Astrocyte of the spinal cord (primary cell): ENCODE measurements at regions not wholly inside any gene's neighbourhood (a gene's known extent, or its start where the extent isn't known, plus 50 kb on each side); places are given as distances from the start of the nearest gene placed in this dataset.

Experiments
- DNase-seq: peaks from one replicate; pipeline ENCODE4 v3.0.0; 2011; ENCODE audit warnings: low read depth, low spot score
- H3K4me3 ChIP-seq: 2 replicates; pipeline ENCODE4 v1.5.1; 2011; ENCODE audit warnings: low read depth, mild to moderate bottlenecking, low read length, moderate library complexity
- in situ Hi-C: cut with HindIII; loops from 2 replicates; pipeline ENCODE4 v1.10.0; 2017; ENCODE audit warnings: low sequenced_read_pairs
- TF ChIP-seq, protein P1 (sequence below): IDR thresholded peaks from 2 replicates; pipeline ENCODE4 v1.5.1; 2012; ENCODE audit warnings: low read depth, mild to moderate bottlenecking, low read length, inconsistent platforms

DNA sequence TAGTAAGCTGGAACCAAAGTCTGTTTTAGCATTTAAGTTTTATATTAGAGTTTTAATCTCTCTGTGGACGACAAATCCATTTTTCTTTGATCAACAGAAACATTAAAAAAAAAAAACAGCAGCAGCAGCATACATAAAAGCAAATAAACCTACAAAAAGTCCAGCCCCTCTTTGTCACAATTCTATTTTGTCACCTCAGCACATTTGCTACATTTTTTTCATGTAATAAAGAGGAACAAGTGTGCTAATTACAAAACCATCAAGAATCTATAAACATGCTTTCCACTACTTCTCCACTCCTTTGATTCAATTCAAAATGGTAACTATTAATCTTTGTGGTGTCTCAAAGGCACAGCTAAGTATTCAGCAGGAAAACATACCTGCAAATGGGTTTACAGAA lies 259.8 kb upstream of the GNAI1 start:
- no peak overlapping the region for H3K4me3 ChIP-seq
- in situ Hi-C loops, result no loop called here
- DNase-seq, result no peak
- TF ChIP-seq, protein P1, sequence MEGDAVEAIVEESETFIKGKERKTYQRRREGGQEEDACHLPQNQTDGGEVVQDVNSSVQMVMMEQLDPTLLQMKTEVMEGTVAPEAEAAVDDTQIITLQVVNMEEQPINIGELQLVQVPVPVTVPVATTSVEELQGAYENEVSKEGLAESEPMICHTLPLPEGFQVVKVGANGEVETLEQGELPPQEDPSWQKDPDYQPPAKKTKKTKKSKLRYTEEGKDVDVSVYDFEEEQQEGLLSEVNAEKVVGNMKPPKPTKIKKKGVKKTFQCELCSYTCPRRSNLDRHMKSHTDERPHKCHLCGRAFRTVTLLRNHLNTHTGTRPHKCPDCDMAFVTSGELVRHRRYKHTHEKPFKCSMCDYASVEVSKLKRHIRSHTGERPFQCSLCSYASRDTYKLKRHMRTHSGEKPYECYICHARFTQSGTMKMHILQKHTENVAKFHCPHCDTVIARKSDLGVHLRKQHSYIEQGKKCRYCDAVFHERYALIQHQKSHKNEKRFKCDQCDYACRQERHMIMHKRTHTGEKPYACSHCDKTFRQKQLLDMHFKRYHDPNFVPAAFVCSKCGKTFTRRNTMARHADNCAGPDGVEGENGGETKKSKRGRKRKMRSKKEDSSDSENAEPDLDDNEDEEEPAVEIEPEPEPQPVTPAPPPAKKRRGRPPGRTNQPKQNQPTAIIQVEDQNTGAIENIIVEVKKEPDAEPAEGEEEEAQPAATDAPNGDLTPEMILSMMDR, result no peak

DNA sequence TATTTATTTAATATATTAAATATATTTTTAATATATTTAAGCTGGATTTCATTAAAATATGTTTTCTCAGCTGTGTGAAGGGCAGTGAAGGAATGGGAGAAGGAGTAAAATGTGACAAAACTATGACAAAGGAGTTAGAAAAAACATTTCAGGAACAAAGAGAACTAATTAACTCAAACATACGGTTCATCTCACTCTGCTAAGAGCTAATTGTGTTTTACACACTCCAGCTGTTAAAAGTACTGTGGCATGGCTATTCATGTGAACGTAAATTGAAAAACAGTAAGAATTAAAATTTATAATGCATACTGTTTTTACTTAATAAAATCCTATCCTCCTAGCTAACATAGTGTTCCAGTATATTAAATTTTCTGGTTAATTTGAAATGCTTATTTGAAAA lies 262.5 kb upstream of the GNAI1 start:
- TF ChIP-seq, protein P1, result no peak

DNA sequence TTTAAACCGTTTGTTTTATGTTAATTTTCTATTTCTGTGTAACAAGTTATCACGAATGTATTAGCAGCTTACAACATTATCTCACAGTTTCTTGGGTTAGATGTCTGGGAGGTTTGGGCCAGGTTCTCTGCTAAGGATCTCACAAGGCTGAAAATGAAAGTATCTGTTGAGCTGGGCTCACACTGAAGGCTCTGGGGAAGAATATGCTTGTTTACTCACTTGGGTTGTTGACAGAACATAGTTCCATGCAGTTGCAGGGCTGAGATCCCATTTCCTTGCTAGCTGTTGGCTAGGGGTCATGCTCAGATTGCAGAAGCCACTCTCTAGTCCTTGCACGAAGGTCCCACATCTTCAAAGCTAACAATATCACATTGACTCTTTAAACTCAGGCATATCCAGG lies 266.6 kb upstream of the GNAI1 start:
- H3K4me3 ChIP-seq, result no peak overlapping the region
- DNase-seq, result no peak
- in situ Hi-C loops, result no loop called here
- TF ChIP-seq, protein P1, result no peak

More for the DNA sequence above, 262.5 kb upstream of the GNAI1 start:
- no peak overlapping the region for H3K4me3 ChIP-seq
- no peak for DNase-seq
- in situ Hi-C loops, result no loop called here

DNA sequence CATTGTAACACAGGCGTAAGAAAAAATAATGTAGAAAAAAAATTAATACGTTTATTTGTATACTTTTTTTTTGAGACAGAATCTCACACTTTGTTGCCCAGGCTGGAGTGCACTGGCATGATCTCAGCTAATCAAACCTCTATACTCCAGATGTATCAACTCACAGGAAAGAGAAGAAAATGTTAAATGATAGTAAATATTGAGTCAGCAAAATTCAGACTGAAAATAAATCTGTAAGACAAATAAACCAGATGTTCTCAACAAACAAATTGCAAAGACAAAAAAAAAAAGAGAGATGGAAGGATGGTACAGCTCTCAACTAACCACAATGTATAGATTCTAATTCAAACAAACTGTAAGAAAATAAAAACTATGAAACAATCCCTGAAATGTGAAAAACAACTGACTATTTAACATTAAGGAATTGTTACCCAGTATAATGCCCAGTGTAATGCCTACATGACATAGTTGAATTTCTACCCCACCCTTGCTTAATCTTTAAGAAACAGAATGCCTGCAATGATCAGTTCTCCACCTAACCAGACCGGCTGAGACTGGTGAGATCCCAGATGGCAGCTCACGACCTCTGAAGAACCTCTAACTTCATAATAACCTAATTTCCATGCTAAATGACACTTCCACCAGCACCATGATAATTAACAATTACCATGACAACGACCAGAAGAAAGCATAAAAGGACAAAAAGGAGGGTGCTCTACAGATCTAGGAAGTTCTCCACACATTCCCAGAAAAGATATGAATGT lies 272.0 kb upstream of the GNAI1 start:
- in situ Hi-C loops, result no loop called here
- no peak overlapping the region for H3K4me3 ChIP-seq
- TF ChIP-seq, protein P1, result no peak
- DNase-seq, result no peak

DNA sequence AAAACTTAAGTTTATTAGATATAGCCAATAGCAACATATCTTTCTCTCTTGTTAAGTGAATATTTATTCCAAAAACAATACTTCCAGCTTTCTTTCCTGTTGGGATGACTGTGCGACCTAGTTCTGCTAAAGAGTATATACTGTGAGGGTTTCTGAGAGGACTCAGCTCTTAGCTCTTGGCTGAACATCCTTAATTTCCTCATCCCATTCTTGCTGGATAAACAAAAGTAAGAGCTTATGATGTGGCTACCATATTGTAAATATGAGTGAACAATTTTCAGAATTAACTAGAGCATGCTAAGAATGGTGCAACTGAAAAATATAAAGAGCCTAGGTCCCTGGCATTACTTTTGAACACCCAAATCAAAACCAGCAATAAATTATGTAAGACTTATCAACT lies 279.5 kb upstream of the GNAI1 start:
- in situ Hi-C loops, result no loop called here
- TF ChIP-seq, protein P1, result no peak
- H3K4me3 ChIP-seq, result no peak overlapping the region
- DNase-seq, result no peak

- H3K4me3 ChIP-seq, result no peak overlapping the region
- TF ChIP-seq, protein P1, result no peak
- in situ Hi-C loops, result no loop called here
- DNase-seq, result no peak
These were observed 280.0 kb upstream of the GNAI1 start for GRCh38 chr7:79854621-79855020.
